ENCODE measurements at regions not wholly inside any gene's neighbourhood (a gene's known extent, or its start where the extent isn't known, plus 50 kb on each side); places are given as distances from the start of the nearest gene placed in this dataset.

- TF ChIP-seq POLR2A (IDR thresholded peaks at IDR 0.05; ENCODE audit: low read length) (no peak), GATA1 (IDR thresholded peaks at IDR 0.05; ENCODE audit: low read depth, low read length) (no peak)
Measured at GRCh38 chr21:20852866-20853265, 145.3 kb upstream of the NCAM2 start.
